ENCODE measurements at regions not wholly inside any gene's neighbourhood (a gene's known extent, or its start where the extent isn't known, plus 50 kb on each side); places are given as distances from the start of the nearest gene placed in this dataset.

- no peak for DNase-seq
- WGBS, 2 donors, result 80 to 97% methylated on average over 1 of the region's 1 CpG
- TF ChIP-seq POLR2A (IDR thresholded peaks at IDR 0.05) (no peak), CTCF (IDR thresholded peaks at IDR 0.05) (no peak)
- Histone ChIP-seq H3K4me1 (no peaks in the 10 kb centered on the region), H3K27me3 (no peaks in the 10 kb centered on the region), H3K9me3 (peaks cover 0 to 9% (median 0%) of the 10 kb centered on the region in 3 donors), H3K4me3 (no peak overlapping the region), H3K36me3 (no peaks in the 10 kb centered on the region), H3K27ac (no peak overlapping the region)
- intact Hi-C loops (cut with DNase I), result no loop called here
Measured at GRCh38 chr7:88688222-88688621, 71.3 kb upstream of the ZNF804B start.

- H3K27ac ChIP-seq, result no peak overlapping the region
- TF ChIP-seq POLR2A (IDR thresholded peaks at IDR 0.05), result no peak
- no peak for TF ChIP-seq CTCF (IDR thresholded peaks at IDR 0.05)
- no peaks in the 10 kb centered on the region for H3K4me1 ChIP-seq
- peaks cover 0 to 9% (median 0%) of the 10 kb centered on the region in 3 donors for H3K9me3 ChIP-seq
- intact Hi-C loops (cut with DNase I), result no loop called here
- no peak for DNase-seq
- no peaks in the 10 kb centered on the region for H3K27me3 ChIP-seq
- H3K4me3 ChIP-seq, result no peak overlapping the region
- no peaks in the 10 kb centered on the region for H3K36me3 ChIP-seq
- WGBS, 2 donors, result 95 to 98% methylated on average over 8 to 9 of the region's 30 CpGs
Measured at GRCh38 chr7:88686468-88687229, 72.9 kb upstream of the ZNF804B start.

GRCh38 chr7:88681682-88682081 is 77.8 kb upstream of the ZNF804B start:
- 90 to 91% methylated on average over 2 of the region's 2 CpGs for WGBS, 2 donors
- intact Hi-C loops (cut with DNase I), result no loop called here
- DNase-seq, result no peak

GRCh38 chr7:88670536-88670935 is 89.0 kb upstream of the ZNF804B start:
- no peak overlapping the region for H3K4me3 ChIP-seq
- intact Hi-C loops (cut with DNase I), result no loop called here
- no peak for DNase-seq

More at GRCh38 chr7:88681682-88682081, 77.8 kb upstream of the ZNF804B start:
- H3K27ac ChIP-seq, result no peak overlapping the region
- H3K4me1 ChIP-seq, result no peaks in the 10 kb centered on the region
- H3K36me3 ChIP-seq, result no peaks in the 10 kb centered on the region
- no peaks in the 10 kb centered on the region for H3K27me3 ChIP-seq
- peaks cover 0 to 6% (median 0%) of the 10 kb centered on the region in 3 donors for H3K9me3 ChIP-seq
- no peak for TF ChIP-seq CTCF (IDR thresholded peaks at IDR 0.05)
- no peak for TF ChIP-seq POLR2A (IDR thresholded peaks at IDR 0.05)
- H3K4me3 ChIP-seq, result no peak overlapping the region

GRCh38 chr7:88669913-88670312 is 89.6 kb upstream of the ZNF804B start:
- no peaks in the 10 kb centered on the region for H3K9me3 ChIP-seq
- TF ChIP-seq CTCF (IDR thresholded peaks at IDR 0.05) (no peak), POLR2A (IDR thresholded peaks at IDR 0.05) (no peak)
- no peak overlapping the region for H3K4me3 ChIP-seq
- no peak for DNase-seq
- 55 to 66% methylated on average over 3 of the region's 3 CpGs for WGBS, 2 donors
- no peaks in the 10 kb centered on the region for H3K4me1 ChIP-seq
- no peaks in the 10 kb centered on the region for H3K36me3 ChIP-seq
- H3K27me3 ChIP-seq, result no peaks in the 10 kb centered on the region
- intact Hi-C loops (cut with DNase I), result no loop called here
- H3K27ac ChIP-seq, result no peak overlapping the region

More at GRCh38 chr7:88670536-88670935, 89.0 kb upstream of the ZNF804B start:
- H3K27ac ChIP-seq, result no peak overlapping the region
- no peaks in the 10 kb centered on the region for H3K4me1 ChIP-seq
- H3K27me3 ChIP-seq, result no peaks in the 10 kb centered on the region
- no peak for TF ChIP-seq POLR2A (IDR thresholded peaks at IDR 0.05)
- H3K9me3 ChIP-seq, result no peaks in the 10 kb centered on the region
- H3K36me3 ChIP-seq, result no peaks in the 10 kb centered on the region

All from esophagus squamous epithelium (tissue), 5 donors.